Right lobe of liver (tissue), 4 donors: ENCODE measurements at regions not wholly inside any gene's neighbourhood (a gene's known extent, or its start where the extent isn't known, plus 50 kb on each side); places are given as distances from the start of the nearest gene placed in this dataset.

Experiments
- CTCF ChIP-seq, 4 donors: fragments of 200-600 bp in 3 of 4; fragments of 450-650 bp in 1 of 4; IDR thresholded peaks; one replicate each; pipeline versions ENCODE4 v1.5.1 to v1.8.0; 2016 to 2022; ENCODE audit warnings: antibody characterized with exemption in 4 of 4, mild to moderate bottlenecking in 2 of 4
- POLR2A ChIP-seq: fragments of 450-650 bp; IDR thresholded peaks from one replicate; pipeline ENCODE4 v1.6.1; 2017; ENCODE audit warnings: antibody characterized with exemption, mild to moderate bottlenecking
- donor health status: DM: no; HTN: no; CAD: no.
- donor health status: DM: no; HTN: no; CAD: no.
- donor health status: DM: no; HTN: yes; CAD: no.

- TF ChIP-seq CTCF (IDR thresholded peaks at IDR 0.05): no peak
- TF ChIP-seq POLR2A: no peak
Measured at GRCh38 chr6:6080975-6081374, 74.2 kb upstream of the NRN1 start.
